Ascending aorta (tissue), 2 donors: ENCODE measurements at regions not wholly inside any gene's neighbourhood (a gene's known extent, or its start where the extent isn't known, plus 50 kb on each side); places are given as distances from the start of the nearest gene placed in this dataset.

ENCODE experiments used
- DNase-seq, 2 donors: peaks; one replicate each; pipeline ENCODE4 v3.0.0-alpha.2; 2019; ENCODE audit warnings: low spot score in 2 of 2
- H3K27ac ChIP-seq, 2 donors: fragments of 200-600 bp; sonication (generic); one replicate each; pipeline ENCODE4 v1.5.1; 2016 to 2017; ENCODE audit warnings: mild to moderate bottlenecking in 1 of 2
- H3K27me3 ChIP-seq: fragments of 200-600 bp; sonication (generic); one replicate; pipeline ENCODE4 v1.5.1; 2017
- H3K36me3 ChIP-seq, 2 donors: fragments of 200-600 bp; sonication (generic); one replicate each; pipeline ENCODE4 v1.5.1; 2016
- H3K4me1 ChIP-seq, 2 donors: fragments of 200-600 bp; sonication (generic); one replicate each; pipeline ENCODE4 v1.5.1; 2016 to 2017; ENCODE audit warnings: mild to moderate bottlenecking in 1 of 2
- H3K4me3 ChIP-seq, 2 donors: fragments of 200-600 bp; sonication (generic); one replicate each; pipeline ENCODE4 v1.5.1; 2016 to 2017; ENCODE audit warnings: mild to moderate bottlenecking in 1 of 2
- H3K9me3 ChIP-seq, 2 donors: fragments of 200-600 bp; sonication (generic); one replicate each; pipeline ENCODE4 v1.5.1; 2016
- intact Hi-C: fragments of 100-400 bp; cut with DNase I; formaldehyde crosslinking; loops from one replicate; pipeline ENCODE4 v1.15.1; 2023
- TF ChIP-seq, protein P1 (sequence below), 3 experiments: fragments of 200-600 bp in 2 of 3; fragments of 450-650 bp in 1 of 3; sonication (generic) in 2 of 3; IDR thresholded peaks; one replicate each; pipeline ENCODE4 v1.5.1; 2016 to 2019; ENCODE audit warnings: antibody characterized with exemption in 3 of 3, mild to moderate bottlenecking in 1 of 3, moderate library complexity in 1 of 3

DNA sequence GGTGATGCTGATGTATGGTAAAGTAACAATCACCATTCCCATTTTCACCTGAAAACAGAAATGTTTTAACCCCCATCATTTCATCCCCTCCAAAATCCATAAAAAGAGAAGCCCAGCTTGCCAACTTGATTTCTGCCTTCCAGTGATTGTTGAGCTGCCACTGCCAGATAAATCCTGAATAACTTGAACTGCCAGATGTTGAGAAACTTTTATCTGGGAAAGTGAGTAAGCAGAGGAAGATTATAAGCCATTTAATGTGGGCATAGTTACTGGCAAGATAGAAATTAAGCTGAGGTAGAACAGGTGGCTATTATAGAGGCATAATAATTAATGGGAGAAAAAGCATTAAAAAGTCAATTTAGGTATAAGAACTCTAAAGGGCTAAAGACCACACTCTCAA, 534.1 kb downstream of the ANKRD7 start:
- Histone ChIP-seq H3K4me1 (no peaks in the 10 kb centered on the region), H3K9me3 (no peaks in the 10 kb centered on the region), H3K27me3 (no peaks in the 10 kb centered on the region), H3K36me3 (no peaks in the 10 kb centered on the region), H3K4me3 (no peak overlapping the region), H3K27ac (no peak overlapping the region)
- intact Hi-C loops = no loop called here
- no peak for DNase-seq
- TF ChIP-seq, protein P1, sequence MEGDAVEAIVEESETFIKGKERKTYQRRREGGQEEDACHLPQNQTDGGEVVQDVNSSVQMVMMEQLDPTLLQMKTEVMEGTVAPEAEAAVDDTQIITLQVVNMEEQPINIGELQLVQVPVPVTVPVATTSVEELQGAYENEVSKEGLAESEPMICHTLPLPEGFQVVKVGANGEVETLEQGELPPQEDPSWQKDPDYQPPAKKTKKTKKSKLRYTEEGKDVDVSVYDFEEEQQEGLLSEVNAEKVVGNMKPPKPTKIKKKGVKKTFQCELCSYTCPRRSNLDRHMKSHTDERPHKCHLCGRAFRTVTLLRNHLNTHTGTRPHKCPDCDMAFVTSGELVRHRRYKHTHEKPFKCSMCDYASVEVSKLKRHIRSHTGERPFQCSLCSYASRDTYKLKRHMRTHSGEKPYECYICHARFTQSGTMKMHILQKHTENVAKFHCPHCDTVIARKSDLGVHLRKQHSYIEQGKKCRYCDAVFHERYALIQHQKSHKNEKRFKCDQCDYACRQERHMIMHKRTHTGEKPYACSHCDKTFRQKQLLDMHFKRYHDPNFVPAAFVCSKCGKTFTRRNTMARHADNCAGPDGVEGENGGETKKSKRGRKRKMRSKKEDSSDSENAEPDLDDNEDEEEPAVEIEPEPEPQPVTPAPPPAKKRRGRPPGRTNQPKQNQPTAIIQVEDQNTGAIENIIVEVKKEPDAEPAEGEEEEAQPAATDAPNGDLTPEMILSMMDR (IDR thresholded peaks at IDR 0.05) = no peak

DNA sequence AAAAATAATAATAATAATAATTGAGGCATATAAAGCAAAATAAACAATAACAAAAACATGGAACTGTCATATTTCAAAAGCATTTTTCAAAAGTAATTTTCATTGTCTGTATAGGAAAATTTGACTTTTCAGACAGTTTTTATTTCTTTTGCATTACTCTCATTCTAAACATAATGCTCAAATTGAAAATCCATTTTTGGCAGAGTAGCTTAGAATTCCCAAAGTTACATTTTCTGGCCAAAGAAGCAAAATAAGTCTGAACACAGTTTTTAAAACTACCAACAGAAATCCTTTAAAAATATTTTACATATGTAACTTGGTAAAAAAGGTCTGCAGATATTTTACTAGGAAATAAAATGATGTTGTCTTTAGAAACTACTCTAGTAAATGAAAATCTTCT, 535.4 kb downstream of the ANKRD7 start:
- TF ChIP-seq, protein P1 (IDR thresholded peaks at IDR 0.05) = no peak
- H3K4me1 ChIP-seq = no peaks in the 10 kb centered on the region
- no peaks in the 10 kb centered on the region for H3K27me3 ChIP-seq
- no peak overlapping the region for H3K27ac ChIP-seq
- H3K9me3 ChIP-seq = no peaks in the 10 kb centered on the region
- no peak for DNase-seq
- H3K36me3 ChIP-seq = no peaks in the 10 kb centered on the region
- no peak overlapping the region for H3K4me3 ChIP-seq
- intact Hi-C loops = no loop called here

DNA sequence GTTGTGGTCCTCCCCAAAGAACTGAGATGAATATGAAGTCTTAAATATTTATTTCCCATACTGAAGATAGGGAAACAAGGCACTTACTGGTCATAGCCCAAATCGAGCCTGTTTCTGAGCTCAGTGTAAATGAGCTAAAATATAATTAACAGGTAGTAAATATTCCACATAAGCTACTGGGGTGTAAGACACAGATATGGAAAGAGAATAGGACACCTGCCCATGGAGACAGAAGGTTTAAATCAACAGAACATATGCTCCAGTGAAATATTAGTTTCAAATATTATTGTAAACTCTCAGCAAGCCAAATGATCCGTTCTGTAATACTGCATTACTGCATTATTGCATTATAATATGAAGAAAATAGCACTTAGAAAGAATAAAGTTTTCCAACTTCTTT, 537.9 kb downstream of the ANKRD7 start:
- H3K4me3 ChIP-seq = no peak overlapping the region
- intact Hi-C loops = no loop called here
- TF ChIP-seq, protein P1 (IDR thresholded peaks at IDR 0.05) = no peak
- H3K27me3 ChIP-seq = no peaks in the 10 kb centered on the region
- H3K27ac ChIP-seq = no peak overlapping the region
- no peaks in the 10 kb centered on the region for H3K4me1 ChIP-seq
- H3K36me3 ChIP-seq = no peaks in the 10 kb centered on the region
- DNase-seq = no peak
- H3K9me3 ChIP-seq = no peaks in the 10 kb centered on the region

DNA sequence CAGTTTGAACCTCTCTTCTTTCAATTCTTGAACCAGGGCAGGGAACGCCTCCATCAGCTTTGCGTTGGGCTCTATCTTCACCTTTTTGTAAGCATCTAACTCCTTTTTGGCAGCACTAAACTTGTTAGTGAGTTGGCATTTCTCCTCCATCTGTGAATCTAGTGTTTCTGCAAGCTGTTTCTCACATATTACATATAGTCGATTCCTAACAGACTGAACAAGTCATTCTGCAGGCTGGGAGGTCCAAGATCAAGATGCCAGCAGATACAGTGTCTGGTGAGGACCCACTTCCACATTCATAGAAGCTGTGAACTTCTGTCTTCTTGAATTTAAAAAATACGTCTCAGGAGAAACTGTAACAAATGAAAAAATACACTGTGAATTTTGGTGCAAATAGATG, 539.7 kb downstream of the ANKRD7 start:
- Histone ChIP-seq H3K27me3 (no peaks in the 10 kb centered on the region), H3K27ac (no peak overlapping the region), H3K36me3 (no peaks in the 10 kb centered on the region), H3K9me3 (no peaks in the 10 kb centered on the region), H3K4me3 (no peak overlapping the region), H3K4me1 (no peaks in the 10 kb centered on the region)
- intact Hi-C loops = no loop called here
- DNase-seq = no peak
- TF ChIP-seq, protein P1 (IDR thresholded peaks at IDR 0.05) = no peak

DNA sequence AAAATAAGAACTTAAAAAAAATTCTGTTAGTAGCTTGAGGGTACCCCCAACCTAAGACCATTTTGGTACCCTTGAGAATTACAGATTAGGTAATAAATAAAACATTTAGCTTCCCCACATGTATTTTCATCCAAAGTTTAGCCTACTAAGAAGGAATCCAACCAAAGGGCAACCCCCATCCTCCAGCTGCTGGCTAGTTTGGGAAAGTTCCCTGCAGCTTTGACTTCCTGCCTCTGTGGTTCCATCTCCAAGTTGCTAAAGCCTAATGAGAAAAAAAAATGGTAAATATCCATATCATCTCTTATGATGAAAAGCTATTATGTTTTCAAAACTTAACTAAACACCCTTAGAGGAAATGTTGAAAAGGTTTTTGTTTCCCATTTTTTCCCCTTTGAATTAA, 547.2 kb downstream of the ANKRD7 start:
- Histone ChIP-seq H3K36me3 (no peaks in the 10 kb centered on the region), H3K4me1 (no peaks in the 10 kb centered on the region), H3K4me3 (no peak overlapping the region), H3K9me3 (no peaks in the 10 kb centered on the region), H3K27me3 (no peaks in the 10 kb centered on the region), H3K27ac (no peak overlapping the region)
- no peak for DNase-seq
- TF ChIP-seq, protein P1 (IDR thresholded peaks at IDR 0.05) = no peak
- intact Hi-C loops = no loop called here

DNA sequence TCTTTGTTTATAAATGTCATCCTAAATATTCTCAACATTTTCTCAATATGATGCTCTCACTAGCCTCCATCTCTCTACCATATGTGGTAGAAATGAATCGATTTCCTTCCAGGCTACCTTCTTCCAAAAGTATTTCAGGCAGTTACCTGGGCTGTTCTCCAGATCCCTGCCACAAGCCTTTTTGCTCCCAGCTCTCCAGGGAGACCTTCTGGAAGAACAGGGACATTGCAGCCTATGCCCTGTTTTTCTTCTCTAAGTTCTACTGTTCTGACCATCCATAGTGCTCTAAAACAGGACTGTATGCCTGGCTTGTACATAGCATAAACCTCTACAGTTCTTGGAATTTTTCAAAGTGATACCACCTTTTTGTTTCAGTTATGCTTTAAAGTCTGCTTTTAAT, 552.8 kb downstream of the ANKRD7 start:
- H3K9me3 ChIP-seq = no peaks in the 10 kb centered on the region

More for the DNA sequence above, 552.8 kb downstream of the ANKRD7 start:
- H3K27me3 ChIP-seq = no peaks in the 10 kb centered on the region
- H3K36me3 ChIP-seq = no peaks in the 10 kb centered on the region
- H3K4me3 ChIP-seq = no peak overlapping the region
- TF ChIP-seq, protein P1 (IDR thresholded peaks at IDR 0.05) = no peak
- H3K4me1 ChIP-seq = no peaks in the 10 kb centered on the region
- no peak overlapping the region for H3K27ac ChIP-seq
- no peak for DNase-seq
- intact Hi-C loops = no loop called here
